SU-DHL-6 (cell line): ENCODE measurements at regions not wholly inside any gene's neighbourhood (a gene's known extent, or its start where the extent isn't known, plus 50 kb on each side); places are given as distances from the start of the nearest gene placed in this dataset.

Experiments used
- EZH2phosphoT487 ChIP-seq: fragments of 200-600 bp; sonication (generic), shearing (Covaris generic); conservative IDR thresholded peaks from 2 replicates; pipeline ENCODE4 v1.6.1; 2018; ENCODE audit warnings: mild to moderate bottlenecking, antibody characterized with exemption, low read length, moderate library complexity, mixed read lengths
- TF ChIP-seq, protein P1 (sequence below): fragments of 200-600 bp; sonication (generic); IDR thresholded peaks from one replicate; pipeline ENCODE4 v1.5.1; 2017; ENCODE audit warnings: antibody characterized with exemption, mild to moderate bottlenecking, low read length, moderate library complexity; ENCODE audit not compliant: insufficient read depth, poor library complexity, severe bottlenecking

DNA sequence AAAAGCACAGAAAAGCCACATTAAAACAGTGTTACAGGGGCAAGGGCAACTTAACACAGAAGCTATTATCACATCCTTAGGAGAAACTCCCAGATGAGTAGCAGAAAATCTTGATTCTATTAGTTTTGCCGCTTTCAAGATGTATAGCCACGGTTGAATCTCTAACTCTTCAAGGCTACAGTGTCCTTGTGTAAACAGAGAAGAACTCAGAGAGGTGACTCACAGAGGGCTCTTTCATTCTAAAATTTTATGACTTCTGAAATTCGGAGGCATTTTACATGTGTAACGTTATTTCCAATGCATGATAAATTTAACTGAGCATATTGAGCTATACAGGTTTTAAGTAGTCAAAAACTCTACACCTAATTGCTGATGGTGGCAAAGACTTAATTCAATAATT lies 846.6 kb downstream of the GBE1 start:
- TF ChIP-seq, protein P1, sequence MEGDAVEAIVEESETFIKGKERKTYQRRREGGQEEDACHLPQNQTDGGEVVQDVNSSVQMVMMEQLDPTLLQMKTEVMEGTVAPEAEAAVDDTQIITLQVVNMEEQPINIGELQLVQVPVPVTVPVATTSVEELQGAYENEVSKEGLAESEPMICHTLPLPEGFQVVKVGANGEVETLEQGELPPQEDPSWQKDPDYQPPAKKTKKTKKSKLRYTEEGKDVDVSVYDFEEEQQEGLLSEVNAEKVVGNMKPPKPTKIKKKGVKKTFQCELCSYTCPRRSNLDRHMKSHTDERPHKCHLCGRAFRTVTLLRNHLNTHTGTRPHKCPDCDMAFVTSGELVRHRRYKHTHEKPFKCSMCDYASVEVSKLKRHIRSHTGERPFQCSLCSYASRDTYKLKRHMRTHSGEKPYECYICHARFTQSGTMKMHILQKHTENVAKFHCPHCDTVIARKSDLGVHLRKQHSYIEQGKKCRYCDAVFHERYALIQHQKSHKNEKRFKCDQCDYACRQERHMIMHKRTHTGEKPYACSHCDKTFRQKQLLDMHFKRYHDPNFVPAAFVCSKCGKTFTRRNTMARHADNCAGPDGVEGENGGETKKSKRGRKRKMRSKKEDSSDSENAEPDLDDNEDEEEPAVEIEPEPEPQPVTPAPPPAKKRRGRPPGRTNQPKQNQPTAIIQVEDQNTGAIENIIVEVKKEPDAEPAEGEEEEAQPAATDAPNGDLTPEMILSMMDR: no peak
- TF ChIP-seq EZH2phosphoT487: no peak
